IMR-90 (cell line): ENCODE measurements at regions not wholly inside any gene's neighbourhood (a gene's known extent, or its start where the extent isn't known, plus 50 kb on each side); places are given as distances from the start of the nearest gene placed in this dataset.

Source experiments
- ATAC-seq: fragments of 200-7000 bp; cut with Tn5 transposase; 2 replicates; pipeline ENCODE4 v1.9.1; 2020; ENCODE audit warnings: low read depth, mild to moderate bottlenecking, moderate library complexity
- BruUV-seq: library from RNA; stranded (reverse); fragments of 400-500 nt; replicated peaks from 2 replicates; lab custom pipeline; 2021; lab: Mats Ljungman, UMichigan
- CTCF ChIA-PET: fragments of 300-600 bp; formaldehyde crosslinking; extraction: SDS; loops from one replicate; lab custom pipeline; 2021; ENCODE audit warnings: antibody characterized with exemption; lab: Yijun Ruan, JAX
- POLR2A ChIA-PET: fragments of 300-600 bp; sonication (Branson Sonifier 250); formaldehyde crosslinking; loops from one replicate; lab custom pipeline; 2022; ENCODE audit warnings: antibody characterized with exemption; ENCODE audit not compliant: unreplicated experiment; lab: Charles Lee
- DNase-seq: peaks from one replicate; pipeline ENCODE4 v3.0.0; 2013
- H2AFZ ChIP-seq: replicated peaks from 2 replicates; pipeline ENCODE3; 2013; ENCODE audit warnings: low read length, mild to moderate bottlenecking; ENCODE audit not compliant: poor library complexity
- H2AK5ac ChIP-seq: 2 replicates; pipeline ENCODE4 v1.6.1; 2013; ENCODE audit warnings: low read depth, low read length, inconsistent platforms
- H2AK9ac ChIP-seq: replicated peaks from 2 replicates; pipeline ENCODE3; 2013; ENCODE audit warnings: mild to moderate bottlenecking, low read depth, low read length, moderate library complexity; ENCODE audit not compliant: poor library complexity
- H2BK120ac ChIP-seq: 2 replicates; pipeline ENCODE4 v1.6.1; 2013; ENCODE audit warnings: low read depth, low read length, inconsistent platforms
- H2BK15ac ChIP-seq: 3 replicates; pipeline ENCODE4 v1.6.1; 2013; ENCODE audit warnings: low read depth, low read length, inconsistent platforms
- H2BK20ac ChIP-seq: 2 replicates; pipeline ENCODE4 v1.6.1; 2013; ENCODE audit warnings: low read depth, mild to moderate bottlenecking, inconsistent platforms, low read length, moderate library complexity
- H2BK5ac ChIP-seq: 2 replicates; pipeline ENCODE4 v1.6.1; 2013; ENCODE audit warnings: mild to moderate bottlenecking, low read depth, low read length, inconsistent platforms; ENCODE audit not compliant: poor library complexity, severe bottlenecking
- H3K14ac ChIP-seq: replicated peaks from 2 replicates; pipeline ENCODE4 v1.6.1; 2013; ENCODE audit warnings: low read depth, low read length, inconsistent platforms
- H3K18ac ChIP-seq: 2 replicates; pipeline ENCODE4 v1.6.1; 2013; ENCODE audit warnings: low read depth, low read length, control low read depth
- H3K23ac ChIP-seq: 2 replicates; pipeline ENCODE4 v1.6.1; 2013; ENCODE audit warnings: low read depth, low read length, inconsistent platforms
- H3K27ac ChIP-seq: 2 replicates; pipeline ENCODE4 v1.5.1; 2013; ENCODE audit warnings: mild to moderate bottlenecking, control low read depth, low read length; ENCODE audit not compliant: insufficient read depth
- H3K27me3 ChIP-seq: 2 replicates; pipeline ENCODE4 v1.6.1; 2013; ENCODE audit warnings: low read length; ENCODE audit not compliant: control insufficient read depth, insufficient read depth
- H3K36me3 ChIP-seq: 2 replicates; pipeline ENCODE4 v1.6.1; 2013; ENCODE audit warnings: low read length, mixed read lengths; ENCODE audit not compliant: control insufficient read depth, insufficient read depth
- H3K4ac ChIP-seq: 2 replicates; pipeline ENCODE4 v1.6.1; 2013; ENCODE audit warnings: low read depth, low read length, inconsistent platforms
- H3K4me1 ChIP-seq: 2 replicates; pipeline ENCODE4 v1.6.1; 2013; ENCODE audit warnings: low read length, mixed read lengths; ENCODE audit not compliant: control insufficient read depth, insufficient read depth
- H3K4me2 ChIP-seq: 2 replicates; pipeline ENCODE4 v1.6.1; 2013; ENCODE audit warnings: low read depth, mild to moderate bottlenecking, control low read depth, low read length, moderate library complexity
- H3K4me3 ChIP-seq: 2 replicates; pipeline ENCODE4 v1.5.1; 2013; ENCODE audit warnings: low read depth, mild to moderate bottlenecking, control low read depth, low read length, moderate library complexity; ENCODE audit not compliant: insufficient read depth
- H3K56ac ChIP-seq: 2 replicates; pipeline ENCODE4 v1.6.1; 2013; ENCODE audit warnings: low read length, inconsistent platforms; ENCODE audit not compliant: insufficient read depth; ENCODE audit errors: extremely low read depth
- H3K79me1 ChIP-seq, 2 experiments: 2 replicates each; pipeline ENCODE4 v1.6.1; 2013; ENCODE audit warnings: low read length in 2 of 2, inconsistent platforms in 1 of 2, low read depth in 1 of 2
- H3K9ac ChIP-seq: 2 replicates; pipeline ENCODE4 v1.6.1; 2013; ENCODE audit warnings: low read depth, low read length, control low read depth
- H3K9me1 ChIP-seq: 2 replicates; pipeline ENCODE4 v1.6.1; 2013; ENCODE audit warnings: low read length, inconsistent platforms; ENCODE audit not compliant: insufficient read depth
- H3K9me3 ChIP-seq: 2 replicates; pipeline ENCODE4 v1.6.1; 2013; ENCODE audit warnings: low read length; ENCODE audit not compliant: control insufficient read depth, insufficient read depth
- H4K20me1 ChIP-seq: 2 replicates; pipeline ENCODE4 v1.6.1; 2013; ENCODE audit warnings: low read length, inconsistent platforms; ENCODE audit not compliant: insufficient read depth
- H4K5ac ChIP-seq: 2 replicates; pipeline ENCODE4 v1.6.1; 2013; ENCODE audit warnings: mild to moderate bottlenecking, low read depth, low read length, control low read depth
- H4K8ac ChIP-seq, 2 experiments: 2 replicates each; pipeline ENCODE4 v1.6.1; 2013; ENCODE audit warnings: low read depth in 2 of 2, low read length in 2 of 2, control low read depth in 1 of 2, inconsistent platforms in 1 of 2
- H4K91ac ChIP-seq: 2 replicates; pipeline ENCODE4 v1.6.1; 2013; ENCODE audit warnings: low read depth, low read length, inconsistent platforms; ENCODE audit not compliant: insufficient read depth
- MAFK ChIP-seq: IDR thresholded peaks from 2 replicates; pipeline ENCODE4 v1.6.1; 2012; ENCODE audit warnings: low read depth, low read length, improper control_type of control experiment
- MAZ ChIP-seq: IDR thresholded peaks from 2 replicates; pipeline ENCODE4 v1.6.1; 2012; ENCODE audit warnings: low read depth, mild to moderate bottlenecking, low read length, improper control_type of control experiment, moderate library complexity, borderline replicate concordance
- MXI1 ChIP-seq: IDR thresholded peaks from 2 replicates; pipeline ENCODE4 v1.6.1; 2012; ENCODE audit warnings: low read depth, mild to moderate bottlenecking, low read length, moderate library complexity, borderline replicate concordance
- NFE2L2 ChIP-seq: fragments of 150-350 bp; IDR thresholded peaks from 2 replicates; pipeline ENCODE4 v1.6.1; 2016; ENCODE audit warnings: low read depth, mild to moderate bottlenecking, low read length
- POLR2A ChIP-seq: IDR thresholded peaks from 2 replicates; pipeline ENCODE4 v1.6.1; 2012; ENCODE audit warnings: mild to moderate bottlenecking, low read depth, low read length
- WGBS, 2 experiments: methylation state at CpG; one replicate each; pipeline versions ENCODE4 v1.1.5 to v1.1.7; 2013; ENCODE audit warnings: missing lambda C conversion rate in 2 of 2; ENCODE audit not compliant: insufficient read length in 1 of 2; ENCODE audit errors: extremely low coverage in 2 of 2; 5-methylcytosine and 5-hydroxymethylcytosine counted together
- dilution Hi-C: fragments of 300-500 bp; cut with HindIII; formaldehyde crosslinking; loops from one replicate; pipeline ENCODE4 v1.14.3; 2018; ENCODE audit warnings: low sequenced_read_pairs; ENCODE audit not compliant: unreplicated experiment
- in situ Hi-C: fragments of 300-500 bp; cut with MboI; formaldehyde crosslinking; loops from 3 replicates; pipeline ENCODE4 v1.14.3; 2019; ENCODE audit warnings: low sequenced_read_pairs, inconsistent platforms, mixed read lengths
- intact Hi-C: fragments of 100-400 bp; cut with micrococcal nuclease; formaldehyde crosslinking; loops from 2 replicates; pipeline ENCODE4 v1.10.0; 2022
- TF ChIP-seq, protein P1 (sequence below): conservative IDR thresholded peaks from 2 replicates; pipeline ENCODE4 v1.5.1; 2012; ENCODE audit warnings: mild to moderate bottlenecking, low read depth, low read length, improper control_type of control experiment

DNA sequence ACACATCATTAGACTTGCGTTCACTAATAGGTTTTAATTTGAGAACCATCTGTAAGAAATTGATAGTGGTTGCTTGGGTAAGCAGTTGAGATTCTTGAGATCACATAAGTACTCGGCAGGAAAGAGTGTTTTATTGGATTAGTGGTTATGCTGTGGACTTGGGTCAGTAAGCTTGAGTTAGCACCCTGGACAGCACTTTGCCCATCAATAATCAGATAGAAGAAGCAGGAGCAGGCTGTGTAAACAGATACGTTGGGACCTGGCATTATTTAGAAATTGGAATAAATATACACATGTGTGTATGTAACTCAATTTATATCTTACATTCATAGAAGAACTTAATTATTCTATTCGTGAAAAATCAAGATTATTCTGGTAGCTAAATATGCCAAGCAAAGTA, 357.5 kb upstream of the SMIM31 start:
- H3K9me1 ChIP-seq = no peaks in the 10 kb centered on the region
- H3K4ac ChIP-seq = no peak overlapping the region
- no peak overlapping the region for H3K18ac ChIP-seq
- no peak overlapping the region for H3K56ac ChIP-seq
- no peaks in the 10 kb centered on the region for H3K36me3 ChIP-seq
- no peak overlapping the region for H3K14ac ChIP-seq
- no peak overlapping the region for H2AK5ac ChIP-seq
- no peaks in the 10 kb centered on the region for H3K79me1 ChIP-seq
- BruUV-seq = no TSS peak
- no peak for TF ChIP-seq POLR2A
- no peak for TF ChIP-seq MAFK
- TF ChIP-seq MAZ = no peak
- TF ChIP-seq MXI1 = no peak
- no peak for TF ChIP-seq NFE2L2
- TF ChIP-seq, protein P1, sequence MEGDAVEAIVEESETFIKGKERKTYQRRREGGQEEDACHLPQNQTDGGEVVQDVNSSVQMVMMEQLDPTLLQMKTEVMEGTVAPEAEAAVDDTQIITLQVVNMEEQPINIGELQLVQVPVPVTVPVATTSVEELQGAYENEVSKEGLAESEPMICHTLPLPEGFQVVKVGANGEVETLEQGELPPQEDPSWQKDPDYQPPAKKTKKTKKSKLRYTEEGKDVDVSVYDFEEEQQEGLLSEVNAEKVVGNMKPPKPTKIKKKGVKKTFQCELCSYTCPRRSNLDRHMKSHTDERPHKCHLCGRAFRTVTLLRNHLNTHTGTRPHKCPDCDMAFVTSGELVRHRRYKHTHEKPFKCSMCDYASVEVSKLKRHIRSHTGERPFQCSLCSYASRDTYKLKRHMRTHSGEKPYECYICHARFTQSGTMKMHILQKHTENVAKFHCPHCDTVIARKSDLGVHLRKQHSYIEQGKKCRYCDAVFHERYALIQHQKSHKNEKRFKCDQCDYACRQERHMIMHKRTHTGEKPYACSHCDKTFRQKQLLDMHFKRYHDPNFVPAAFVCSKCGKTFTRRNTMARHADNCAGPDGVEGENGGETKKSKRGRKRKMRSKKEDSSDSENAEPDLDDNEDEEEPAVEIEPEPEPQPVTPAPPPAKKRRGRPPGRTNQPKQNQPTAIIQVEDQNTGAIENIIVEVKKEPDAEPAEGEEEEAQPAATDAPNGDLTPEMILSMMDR = no peak
- H3K9ac ChIP-seq = no peak overlapping the region
- no peak overlapping the region for H3K4me2 ChIP-seq
- intact Hi-C loops = no loop called here
- no peaks in the 10 kb centered on the region; the same call in 1 of the 2 replicates for H3K9me3 ChIP-seq
- dilution Hi-C loops = no loop called here
- H3K4me1 ChIP-seq = no peaks in the 10 kb centered on the region
- H2AK9ac ChIP-seq = no peak overlapping the region
- no peak overlapping the region for H4K5ac ChIP-seq
- ChIA-PET POLR2A (no interaction called here), CTCF (no interaction called here)
- H2BK5ac ChIP-seq = no peak overlapping the region
- no peak overlapping the region for H2BK20ac ChIP-seq
- H2AFZ ChIP-seq = no peak overlapping the region
- no peak overlapping the region for H4K8ac ChIP-seq
- no peak overlapping the region for H3K23ac ChIP-seq
- H2BK120ac ChIP-seq = no peak overlapping the region
- no peak overlapping the region for H3K4me3 ChIP-seq
- no peak overlapping the region for H3K27ac ChIP-seq
- no peak for ATAC-seq
- no peaks in the 10 kb centered on the region for H3K27me3 ChIP-seq
- in situ Hi-C loops = no loop called here
- 80% methylated on average over 1 of the region's 4 CpGs; no CpG with 5 or more reads in 1 of the 2 experiments for WGBS, 2 experiments
- H4K20me1 ChIP-seq = no peaks in the 10 kb centered on the region
- H4K91ac ChIP-seq = no peak overlapping the region
- no peak overlapping the region for H2BK15ac ChIP-seq
- DNase-seq = no peak
